ENCODE measurements at regions not wholly inside any gene's neighbourhood (a gene's known extent, or its start where the extent isn't known, plus 50 kb on each side); places are given as distances from the start of the nearest gene placed in this dataset.

- Histone ChIP-seq H3K36me3 (no peaks in the 10 kb centered on the region), H3K79me2 (ENCODE audit: low read depth) (no peaks in the 10 kb centered on the region), H3F3A (ENCODE audit: low read depth) (peaks cover 9% of the 10 kb centered on the region), H3K4me1 (peaks cover 40% of the 10 kb centered on the region), H2AFZ (replicated peaks) (peak overlapping the region; percentile 57), H3K27ac (peak overlapping the region; percentile 46), H3K9me3 (ENCODE audit: low read depth) (no peaks in the 10 kb centered on the region), H3K4me2 (peak overlapping the region; percentile 47), H3K27me3 (no peaks in the 10 kb centered on the region), H3K9ac (no peak overlapping the region), H3K4me3 (no peak overlapping the region), H4K20me1 (ENCODE audit: low read depth) (no peaks in the 10 kb centered on the region)
- no peaks in the 10 kb centered on the region for H3K9me3 Mint-ChIP-seq
- peaks cover 64% of the 10 kb centered on the region for H3K4me1 Mint-ChIP-seq
- no peak for TF ChIP-seq EZH2phosphoT487 (IDR thresholded peaks at IDR 0.05)
- TF ChIP-seq EZH2 (IDR thresholded peaks at IDR 0.05): no peak
- TF ChIP-seq CTCF (IDR thresholded peaks at IDR 0.05): no peak
- H3K27ac Mint-ChIP-seq: peak overlapping the region; percentile 22
- peak overlapping the region; percentile 35 for H3K4me3 Mint-ChIP-seq
- no peaks in the 10 kb centered on the region for H3K36me3 Mint-ChIP-seq
- peak; percentile 73 for DNase-seq (ENCODE audit: low spot score)
- H3K27me3 Mint-ChIP-seq (ENCODE audit: insufficient read depth, low read depth): peaks cover 12% of the 10 kb centered on the region
Measured at GRCh38 chr22:44594951-44595350, 96.9 kb upstream of the RTL6 start.

GRCh38 chr22:44592824-44593148 lies 94.8 kb upstream of the RTL6 start:
- no peak overlapping the region for H2AFZ ChIP-seq (replicated peaks)
- DNase-seq (ENCODE audit: low spot score): no peak
- no peaks in the 10 kb centered on the region for H3K27me3 ChIP-seq
- no peak for TF ChIP-seq EZH2 (IDR thresholded peaks at IDR 0.05)
- TF ChIP-seq CTCF (IDR thresholded peaks at IDR 0.05): no peak
- no peak for TF ChIP-seq EZH2phosphoT487 (IDR thresholded peaks at IDR 0.05)
- no peaks in the 10 kb centered on the region for H3K79me2 ChIP-seq (ENCODE audit: low read depth)
- Mint-ChIP-seq H3K27me3 (ENCODE audit: insufficient read depth, low read depth) (peaks cover 16% of the 10 kb centered on the region), H3K9me3 (peaks cover 5% of the 10 kb centered on the region), H3K4me3 (peak overlapping the region; percentile 35), H3K27ac (peak overlapping the region; percentile 91), H3K4me1 (peaks cover 60% of the 10 kb centered on the region), H3K36me3 (no peaks in the 10 kb centered on the region)
- H3K9me3 ChIP-seq (ENCODE audit: low read depth): no peaks in the 10 kb centered on the region
- H3K4me2 ChIP-seq: no peak overlapping the region
- H3K4me1 ChIP-seq: peaks cover 36% of the 10 kb centered on the region
- H3K27ac ChIP-seq: no peak overlapping the region
- H3K9ac ChIP-seq: no peak overlapping the region
- no peaks in the 10 kb centered on the region for H4K20me1 ChIP-seq (ENCODE audit: low read depth)
- H3K36me3 ChIP-seq: no peaks in the 10 kb centered on the region
- H3K4me3 ChIP-seq: no peak overlapping the region
- H3F3A ChIP-seq (ENCODE audit: low read depth): peaks cover 9% of the 10 kb centered on the region

- Histone ChIP-seq H4K20me1 (ENCODE audit: low read depth) (no peaks in the 10 kb centered on the region), H3K27me3 (no peaks in the 10 kb centered on the region), H3K4me3 (no peak overlapping the region), H3K27ac (no peak overlapping the region), H2AFZ (replicated peaks) (no peak overlapping the region), H3K4me1 (peaks cover 36% of the 10 kb centered on the region), H3F3A (ENCODE audit: low read depth) (peaks cover 10% of the 10 kb centered on the region), H3K4me2 (no peak overlapping the region), H3K79me2 (ENCODE audit: low read depth) (no peaks in the 10 kb centered on the region), H3K9ac (no peak overlapping the region), H3K36me3 (no peaks in the 10 kb centered on the region), H3K9me3 (ENCODE audit: low read depth) (no peaks in the 10 kb centered on the region)
- Mint-ChIP-seq H3K4me3 (no peak overlapping the region), H3K36me3 (no peaks in the 10 kb centered on the region), H3K9me3 (peaks cover 5% of the 10 kb centered on the region), H3K4me1 (peaks cover 60% of the 10 kb centered on the region), H3K27ac (peak overlapping the region; percentile 91), H3K27me3 (ENCODE audit: insufficient read depth, low read depth) (peaks cover 19% of the 10 kb centered on the region)
- TF ChIP-seq EZH2phosphoT487 (IDR thresholded peaks at IDR 0.05): no peak
- no peak for TF ChIP-seq CTCF (IDR thresholded peaks at IDR 0.05)
- no peak for TF ChIP-seq EZH2 (IDR thresholded peaks at IDR 0.05)
- DNase-seq (ENCODE audit: low spot score): no peak
Measured at GRCh38 chr22:44592126-44592823, 94.2 kb upstream of the RTL6 start.
